ENCODE measurements at regions not wholly inside any gene's neighbourhood (a gene's known extent, or its start where the extent isn't known, plus 50 kb on each side); places are given as distances from the start of the nearest gene placed in this dataset.
"Not testable (repeated sequence)": the region's sequence is repeated elsewhere in the genome, so short reads cannot be mapped to it uniquely, and the experiment has no call there.

DNA sequence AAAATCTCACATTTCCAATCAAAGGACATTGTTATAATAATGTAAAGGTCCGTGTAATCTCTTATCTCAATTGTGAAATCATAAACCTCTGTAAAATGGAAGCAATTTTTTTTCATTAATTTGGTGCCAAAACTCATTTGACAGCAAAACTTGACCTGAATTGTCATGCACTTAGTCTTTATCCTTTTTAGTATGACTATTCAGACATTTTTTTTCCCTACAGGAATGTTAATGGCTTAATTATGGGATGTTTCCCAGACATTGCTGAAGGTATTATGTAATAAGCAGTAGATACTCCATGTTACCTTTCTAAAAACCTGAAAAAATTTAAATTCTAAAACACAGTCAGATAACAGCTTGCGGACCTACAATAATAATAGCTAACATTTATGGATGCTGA lies 228.9 kb downstream of the LHFPL1 start:
- ATAC-seq (replicated peaks) (no peak), DNase-seq (no peak)
- Mint-ChIP-seq H3K27ac (no peak overlapping the region), H3K4me1 (no peaks in the 10 kb centered on the region), H3K9me3 (no peaks in the 10 kb centered on the region), H3K4me3 (no peak overlapping the region), H3K27me3 (no peaks in the 10 kb centered on the region), H3K36me3 (no peaks in the 10 kb centered on the region)

DNA sequence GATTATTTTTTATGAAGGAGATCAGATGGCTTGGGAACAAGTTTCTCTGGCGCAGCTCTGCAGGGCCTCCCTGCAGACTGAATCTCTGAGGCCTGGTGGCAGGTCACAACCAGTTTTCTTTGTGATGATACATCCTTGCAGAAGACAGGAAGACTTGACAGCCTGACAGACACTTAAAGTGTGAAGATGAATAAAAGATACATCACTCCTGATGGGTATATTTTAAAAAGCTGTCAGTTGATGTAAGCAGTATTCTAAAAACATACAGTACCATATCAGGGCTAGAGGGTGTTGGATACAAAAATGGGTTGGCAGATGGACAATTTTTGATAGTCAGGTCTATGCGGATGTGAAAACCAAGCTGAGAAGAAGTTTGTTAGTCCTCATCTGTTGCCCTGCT lies 239.5 kb downstream of the LHFPL1 start:
- H3K4me1 Mint-ChIP-seq, result no peaks in the 10 kb centered on the region
- no peak for ATAC-seq (replicated peaks)

DNA sequence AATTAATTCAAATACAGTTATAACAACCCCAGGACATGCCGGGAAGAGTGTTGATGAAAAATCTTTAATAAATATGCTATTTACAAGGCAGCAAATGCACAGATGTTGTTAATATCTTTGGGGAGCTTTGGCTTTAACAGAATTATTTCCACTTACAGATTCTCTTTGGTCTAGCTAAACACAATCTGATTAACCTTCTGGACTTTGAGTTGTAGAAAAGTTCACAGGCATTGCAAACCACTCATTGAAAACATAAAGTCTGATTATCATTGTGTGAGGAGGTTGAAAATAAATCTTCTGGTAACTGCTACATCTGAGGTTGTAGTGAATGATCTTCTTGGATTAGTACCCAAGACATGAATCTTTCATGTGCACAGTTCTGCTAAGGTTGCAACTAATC lies 255.6 kb downstream of the LHFPL1 start:
- ATAC-seq (replicated peaks) (no peak), DNase-seq (no peak)
- Mint-ChIP-seq H3K4me1 (no peaks in the 10 kb centered on the region), H3K27ac (no peak overlapping the region), H3K9me3 (no peaks in the 10 kb centered on the region), H3K4me3 (no peak overlapping the region), H3K27me3 (no peaks in the 10 kb centered on the region), H3K36me3 (no peaks in the 10 kb centered on the region)

More for the DNA sequence above, 239.5 kb downstream of the LHFPL1 start:
- H3K4me3 Mint-ChIP-seq, result no peak overlapping the region
- no peaks in the 10 kb centered on the region for H3K9me3 Mint-ChIP-seq
- DNase-seq, result no peak
- H3K27ac Mint-ChIP-seq, result no peak overlapping the region
- H3K36me3 Mint-ChIP-seq, result no peaks in the 10 kb centered on the region
- H3K27me3 Mint-ChIP-seq, result no peaks in the 10 kb centered on the region

DNA sequence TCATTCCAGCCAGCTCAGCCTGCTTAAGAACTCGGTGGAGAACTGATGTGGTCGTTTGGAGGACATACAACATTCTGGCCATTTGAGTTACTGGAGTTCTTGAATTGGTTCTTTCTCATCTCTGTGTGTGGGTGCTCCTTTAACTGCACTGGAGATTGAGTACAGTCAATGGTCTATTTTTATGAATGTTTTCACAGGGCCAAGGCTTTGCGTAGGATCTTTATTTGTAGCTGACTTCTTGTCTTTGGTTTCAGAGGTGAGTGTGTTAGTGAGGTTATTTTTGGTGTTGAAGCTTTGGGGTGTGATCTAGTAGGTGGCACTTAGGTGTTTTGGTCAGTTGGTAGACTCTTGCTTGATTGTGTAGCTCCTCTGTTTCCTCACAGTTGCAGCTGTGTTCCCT lies 288.4 kb downstream of the LHFPL1 start:
- Mint-ChIP-seq H3K27me3 (peaks cover 0 to 9% of the 10 kb centered on the region in 2 donors), H3K4me1 (no peaks in the 10 kb centered on the region), H3K4me3 (no peak overlapping the region), H3K27ac (no peak overlapping the region), H3K9me3 (no peaks in the 10 kb centered on the region), H3K36me3 (no peaks in the 10 kb centered on the region)
- ATAC-seq (replicated peaks) (no peak), DNase-seq (no peak)

DNA sequence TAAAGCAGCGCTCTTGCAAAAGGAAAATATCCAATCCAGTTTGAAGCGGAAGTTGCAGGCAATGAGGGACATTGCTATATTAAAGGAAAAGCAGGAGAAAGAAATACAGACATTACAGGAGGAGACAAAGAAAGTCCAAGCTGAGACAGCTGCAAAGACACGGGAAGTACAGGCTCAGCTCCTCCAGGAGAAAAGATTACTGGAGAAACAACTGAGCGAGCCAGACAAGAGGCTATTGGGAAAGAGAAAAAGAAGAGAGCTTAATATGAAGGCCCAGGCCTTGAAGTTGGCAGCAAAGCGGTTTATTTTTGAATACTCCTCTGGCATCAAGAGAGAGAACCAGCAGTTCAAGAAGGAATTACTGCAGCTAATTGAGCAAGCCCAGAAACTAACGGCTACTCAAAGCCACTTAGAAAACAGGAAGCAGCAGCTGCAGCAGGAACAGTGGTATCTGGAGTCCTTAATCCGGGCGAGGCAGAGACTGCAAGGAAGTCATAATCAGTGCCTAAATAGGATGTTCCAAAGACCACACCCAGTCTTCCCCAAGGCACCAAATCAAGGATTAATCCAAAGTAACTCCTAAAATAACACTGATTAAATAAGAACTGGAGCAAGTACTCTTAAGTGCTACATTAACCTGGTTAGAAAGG lies 298.0 kb downstream of the LHFPL1 start:
- not testable (repeated sequence) for H3K36me3 Mint-ChIP-seq; H3K27me3 Mint-ChIP-seq; H3K4me1 Mint-ChIP-seq; DNase-seq; H3K9me3 Mint-ChIP-seq; H3K27ac Mint-ChIP-seq; ATAC-seq (replicated peaks); H3K4me3 Mint-ChIP-seq

DNA sequence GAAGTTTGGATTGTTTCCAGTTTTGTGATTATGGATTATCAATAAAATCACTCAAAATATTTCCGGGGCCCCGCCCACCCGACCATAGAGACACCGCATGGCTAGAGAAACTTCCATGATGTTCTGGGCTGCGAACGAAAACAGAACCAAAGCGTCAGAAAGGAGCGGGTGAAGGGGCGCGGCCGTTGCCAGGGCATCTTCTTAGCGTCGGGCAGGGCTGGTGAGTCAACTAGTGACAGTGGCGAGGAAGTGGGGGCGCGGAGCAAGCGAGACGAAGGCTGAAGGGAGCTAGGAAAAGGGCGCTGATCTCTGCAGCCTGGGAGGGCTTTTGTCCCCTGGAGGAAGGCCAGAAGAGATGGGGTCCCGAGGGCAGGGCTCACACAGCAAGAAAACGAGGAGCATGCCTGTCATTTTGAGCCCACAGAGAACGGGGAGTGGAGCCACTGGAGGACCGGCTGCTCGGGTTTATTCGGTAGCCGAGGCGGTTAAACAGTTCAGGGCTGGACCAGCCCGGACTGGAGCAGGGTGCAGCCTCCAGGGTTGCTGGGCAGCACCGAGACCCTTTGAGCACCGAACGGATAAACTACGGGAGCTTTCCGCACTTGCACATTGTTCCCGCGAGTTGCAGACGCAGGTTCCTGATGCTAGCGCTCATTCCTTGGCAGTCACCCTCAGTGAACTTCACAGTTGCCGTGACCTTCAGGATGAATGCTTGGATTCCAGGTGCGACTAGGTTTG lies 298.1 kb upstream of the TRPC5 start:
- ATAC-seq (replicated peaks) (no peak), DNase-seq (no peak)
- H3K36me3 Mint-ChIP-seq, result no peaks in the 10 kb centered on the region
- H3K4me3 Mint-ChIP-seq, result no peak overlapping the region
- H3K27me3 Mint-ChIP-seq, result no peaks in the 10 kb centered on the region
- H3K27ac Mint-ChIP-seq, result no peak overlapping the region
- peaks cover 2 to 4% of the 10 kb centered on the region in 2 donors for H3K9me3 Mint-ChIP-seq
- no peaks in the 10 kb centered on the region for H3K4me1 Mint-ChIP-seq

DNA sequence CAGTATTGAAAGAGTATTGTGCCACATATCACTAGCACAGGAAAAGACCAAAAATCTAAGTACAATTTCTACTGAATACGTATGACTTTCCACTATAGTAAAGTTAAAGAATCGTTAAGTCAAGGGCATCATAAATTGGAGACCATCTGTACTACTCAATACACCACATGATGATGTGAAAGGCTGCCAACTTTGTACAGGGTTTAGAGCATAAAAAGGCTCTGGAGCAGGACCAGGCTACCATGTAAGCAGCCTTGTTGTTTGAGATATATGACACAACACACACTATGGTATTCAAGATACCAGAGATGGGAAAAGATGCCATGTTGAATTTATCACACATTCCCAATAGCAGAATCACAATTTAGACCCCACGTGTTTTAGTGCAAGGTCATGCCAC lies 294.9 kb upstream of the TRPC5 start:
- no peaks in the 10 kb centered on the region for H3K4me1 Mint-ChIP-seq
- H3K36me3 Mint-ChIP-seq, result no peaks in the 10 kb centered on the region
- H3K9me3 Mint-ChIP-seq, result peaks cover 2 to 4% of the 10 kb centered on the region in 2 donors
- ATAC-seq (replicated peaks) (no peak), DNase-seq (no peak)
- no peaks in the 10 kb centered on the region for H3K27me3 Mint-ChIP-seq
- H3K4me3 Mint-ChIP-seq, result no peak overlapping the region
- no peak overlapping the region for H3K27ac Mint-ChIP-seq

DNA sequence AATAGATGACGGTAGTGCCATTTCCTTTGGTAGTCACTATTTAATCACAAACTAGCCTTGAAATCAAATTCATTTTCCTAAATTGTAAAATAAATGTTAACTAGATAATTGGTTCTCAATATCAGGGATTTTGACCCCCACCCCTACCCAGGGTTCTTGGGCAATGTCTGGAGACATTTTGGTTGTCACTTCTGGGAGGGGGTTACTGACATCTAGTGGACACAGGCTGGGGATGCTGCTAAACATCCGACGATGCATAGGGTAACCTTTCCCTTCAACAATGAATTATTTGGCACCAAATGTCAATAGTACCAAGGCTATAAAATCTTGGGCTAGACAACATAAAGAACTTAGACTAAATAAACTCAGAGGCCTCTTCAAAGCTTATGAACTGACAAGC lies 285.8 kb upstream of the TRPC5 start:
- Mint-ChIP-seq H3K9me3 (peaks cover 0 to 3% of the 10 kb centered on the region in 2 donors), H3K4me3 (no peak overlapping the region), H3K4me1 (no peaks in the 10 kb centered on the region), H3K27ac (no peak overlapping the region), H3K36me3 (no peaks in the 10 kb centered on the region), H3K27me3 (peaks cover 0 to 4% of the 10 kb centered on the region in 2 donors)
- DNase-seq, result no peak
- ATAC-seq (replicated peaks), result no peak

DNA sequence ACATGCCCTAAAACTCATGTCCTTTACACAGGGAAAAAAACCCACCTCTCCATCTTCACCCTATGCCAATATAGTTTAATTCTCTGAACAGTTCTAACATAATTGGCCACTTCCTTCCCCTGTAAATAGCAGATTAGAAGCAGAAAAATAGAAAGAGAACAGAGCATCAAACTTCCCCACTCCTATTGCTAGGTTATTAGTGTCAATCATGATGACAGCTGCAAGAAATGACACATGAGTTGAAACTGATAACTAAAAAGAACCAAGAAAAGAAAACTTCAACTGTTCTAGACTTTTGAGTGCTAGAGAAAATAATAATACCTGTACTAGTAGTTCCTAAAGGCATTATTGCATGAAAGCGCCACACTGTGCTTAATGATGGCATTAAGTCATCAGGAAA lies 284.5 kb upstream of the TRPC5 start:
- H3K27ac Mint-ChIP-seq, result no peak overlapping the region
- peaks cover 0 to 3% of the 10 kb centered on the region in 2 donors for H3K9me3 Mint-ChIP-seq
- H3K27me3 Mint-ChIP-seq, result peaks cover 0 to 4% of the 10 kb centered on the region in 2 donors
- ATAC-seq (replicated peaks), result no peak
- DNase-seq, result no peak
- no peaks in the 10 kb centered on the region for H3K36me3 Mint-ChIP-seq
- H3K4me3 Mint-ChIP-seq, result no peak overlapping the region
- H3K4me1 Mint-ChIP-seq, result no peaks in the 10 kb centered on the region

DNA sequence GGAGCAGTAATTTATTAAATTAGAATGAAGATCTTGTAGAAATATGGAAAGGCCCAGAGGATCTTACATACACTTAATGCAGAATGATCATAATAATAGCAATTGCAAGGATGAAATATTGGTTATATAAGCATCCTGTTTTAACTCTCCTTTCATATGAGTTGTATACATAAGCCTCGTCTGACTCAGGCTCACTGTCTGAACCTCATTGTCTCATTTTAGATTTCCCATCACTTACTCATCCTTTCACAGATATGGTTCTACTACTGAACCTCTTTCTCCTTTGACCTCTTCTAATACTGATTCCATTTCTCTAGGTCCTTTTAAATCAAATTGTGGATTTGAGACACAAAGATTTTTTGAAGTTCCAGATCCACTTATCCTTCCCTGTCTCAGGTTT lies 277.3 kb upstream of the TRPC5 start:
- ATAC-seq (replicated peaks), result no peak
- DNase-seq, result no peak
- no peak overlapping the region for H3K4me3 Mint-ChIP-seq
- no peaks in the 10 kb centered on the region for H3K36me3 Mint-ChIP-seq
- no peak overlapping the region for H3K27ac Mint-ChIP-seq
- H3K4me1 Mint-ChIP-seq, result no peaks in the 10 kb centered on the region
- H3K27me3 Mint-ChIP-seq, result peaks cover 0 to under 1% of the 10 kb centered on the region in 2 donors
- H3K9me3 Mint-ChIP-seq, result peaks cover 0 to under 1% of the 10 kb centered on the region in 2 donors

DNA sequence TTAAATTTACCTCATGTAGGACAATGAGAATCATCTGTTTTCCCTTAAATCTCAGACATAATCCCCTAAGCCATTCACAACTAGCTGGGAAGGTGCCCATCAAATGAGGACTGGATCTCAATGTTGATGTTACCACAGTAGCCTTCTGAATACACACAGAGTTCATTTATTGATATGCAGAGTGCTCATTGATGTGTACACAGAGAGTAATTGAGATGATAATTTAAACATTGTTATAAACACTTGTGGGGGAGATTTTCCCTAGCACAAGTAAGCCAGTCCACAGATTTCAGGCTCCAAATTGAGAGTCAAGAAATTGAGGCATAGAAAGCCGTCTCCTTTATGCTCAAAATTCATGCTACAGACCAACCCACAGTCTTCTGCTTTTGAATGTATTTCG lies 273.4 kb upstream of the TRPC5 start:
- H3K4me1 Mint-ChIP-seq, result no peaks in the 10 kb centered on the region
- H3K36me3 Mint-ChIP-seq, result no peaks in the 10 kb centered on the region
- no peaks in the 10 kb centered on the region for H3K27me3 Mint-ChIP-seq

DNA sequence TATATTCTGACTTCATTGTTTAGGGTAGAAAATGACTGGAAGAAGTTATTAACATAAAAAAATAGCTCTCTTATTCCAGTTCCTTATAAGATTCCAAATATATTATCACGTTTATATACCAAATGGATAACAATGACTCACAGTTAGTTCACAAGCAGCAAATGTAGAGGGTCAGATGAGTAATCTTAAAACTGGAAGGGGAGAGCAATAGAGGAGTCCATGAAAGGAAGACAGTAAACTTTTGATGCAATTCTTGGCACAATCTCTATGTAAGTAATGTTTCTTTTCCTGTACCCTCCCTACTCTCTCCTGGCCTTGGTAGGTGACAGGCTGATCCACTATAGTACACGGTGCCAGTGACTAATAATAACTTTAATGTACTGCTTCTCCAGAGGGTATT lies 259.0 kb upstream of the TRPC5 start:
- no peak for DNase-seq
- ATAC-seq (replicated peaks), result no peak
- Mint-ChIP-seq H3K36me3 (no peaks in the 10 kb centered on the region), H3K27ac (no peak overlapping the region), H3K4me3 (no peak overlapping the region), H3K27me3 (peaks cover 0 to 5% of the 10 kb centered on the region in 2 donors), H3K4me1 (no peaks in the 10 kb centered on the region), H3K9me3 (peaks cover 5 to 6% of the 10 kb centered on the region in 2 donors)

More for the DNA sequence above, 273.4 kb upstream of the TRPC5 start:
- no peak overlapping the region for H3K27ac Mint-ChIP-seq
- no peak overlapping the region for H3K4me3 Mint-ChIP-seq
- no peaks in the 10 kb centered on the region for H3K9me3 Mint-ChIP-seq
- DNase-seq (no peak), ATAC-seq (replicated peaks) (no peak)

DNA sequence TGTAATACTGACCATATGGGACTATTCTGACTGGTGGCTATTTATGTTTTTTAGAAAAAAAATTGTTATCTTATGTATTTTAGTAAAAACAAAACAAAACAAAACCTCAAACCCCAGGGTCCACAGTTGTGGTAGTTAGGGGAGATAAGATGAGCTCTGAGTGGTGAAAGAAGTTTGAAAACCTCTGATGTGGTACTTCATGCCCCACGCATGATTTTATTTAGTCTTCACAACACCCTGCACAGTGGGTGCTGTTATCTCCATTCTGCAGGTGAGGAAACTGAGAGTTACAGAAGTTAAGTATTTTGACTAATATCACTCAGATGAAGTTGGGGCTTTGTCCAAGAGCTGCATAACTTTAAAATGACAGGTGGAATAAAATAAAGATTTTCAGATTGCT lies 230.6 kb upstream of the TRPC5 start:
- no peak overlapping the region for H3K4me3 Mint-ChIP-seq
- ATAC-seq (replicated peaks), result no peak

DNA sequence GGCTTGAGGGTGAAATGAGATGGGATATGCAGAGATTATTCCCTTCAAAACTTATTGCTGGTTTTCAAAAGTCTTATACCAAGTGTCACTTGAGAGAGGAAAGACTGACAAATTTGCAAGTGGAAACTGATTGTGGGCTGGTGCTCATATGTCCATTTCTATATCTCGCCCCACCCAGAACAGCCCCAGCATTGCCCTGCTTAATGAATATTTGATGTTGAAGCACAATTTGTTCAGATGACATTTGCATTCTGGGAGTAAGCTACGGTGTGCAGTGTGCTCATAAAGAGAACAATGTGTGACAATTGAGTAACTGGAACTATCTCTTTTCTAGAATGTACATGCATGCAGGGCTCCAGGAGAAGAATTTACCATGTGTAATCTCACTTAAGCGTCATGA lies 223.5 kb upstream of the TRPC5 start:
- Mint-ChIP-seq H3K4me3 (no peak overlapping the region), H3K27ac (no peak overlapping the region), H3K9me3 (no peaks in the 10 kb centered on the region), H3K4me1 (no peaks in the 10 kb centered on the region), H3K36me3 (no peaks in the 10 kb centered on the region), H3K27me3 (peaks cover 0 to 3% of the 10 kb centered on the region in 2 donors)
- no peak for DNase-seq
- ATAC-seq (replicated peaks), result no peak

More for the DNA sequence above, 230.6 kb upstream of the TRPC5 start:
- no peaks in the 10 kb centered on the region for H3K36me3 Mint-ChIP-seq
- H3K9me3 Mint-ChIP-seq, result no peaks in the 10 kb centered on the region
- H3K27me3 Mint-ChIP-seq, result no peaks in the 10 kb centered on the region
- H3K27ac Mint-ChIP-seq, result no peak overlapping the region
- DNase-seq, result no peak
- H3K4me1 Mint-ChIP-seq, result no peaks in the 10 kb centered on the region

DNA sequence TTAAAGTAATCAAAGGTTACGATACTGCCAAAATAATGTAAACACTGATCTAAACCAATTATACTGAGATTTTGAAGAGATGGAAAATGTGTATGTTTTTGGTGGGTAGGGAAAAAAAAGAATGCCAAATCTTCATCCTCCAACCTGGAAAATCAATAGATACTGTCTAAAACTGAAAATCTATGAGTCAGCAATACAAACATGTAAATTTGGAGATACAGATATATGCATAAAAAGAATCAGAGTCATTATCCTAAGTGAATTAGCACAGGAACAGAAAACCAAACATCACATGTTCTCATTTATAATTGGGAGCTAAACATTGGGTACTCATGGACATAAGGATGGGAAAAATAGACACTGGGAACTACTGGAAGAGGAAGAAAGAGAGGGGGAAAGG lies 197.4 kb upstream of the TRPC5 start:
- Mint-ChIP-seq H3K4me3 (no peak overlapping the region), H3K4me1 (no peaks in the 10 kb centered on the region), H3K36me3 (no peaks in the 10 kb centered on the region), H3K9me3 (no peaks in the 10 kb centered on the region), H3K27ac (no peak overlapping the region), H3K27me3 (no peaks in the 10 kb centered on the region)
- ATAC-seq (replicated peaks) (no peak), DNase-seq (no peak)

All from stimulated activated naive B cell treated with anti-CD40 and anti-IgM and Interleukin-4, amounts not matched to agents 10 μg/mL and 1 μg/mL and 100 μg/mL, for 72 hours (primary cell).